Kidney glomerular epithelial cell (primary cell): ENCODE measurements at regions not wholly inside any gene's neighbourhood (a gene's known extent, or its start where the extent isn't known, plus 50 kb on each side); places are given as distances from the start of the nearest gene placed in this dataset.
A peak's percentile ranks its signal among the peaks of the same experiment; 100 is the strongest.
"Not testable (repeated sequence)": the region's sequence is repeated elsewhere in the genome, so short reads cannot be mapped to it uniquely, and the experiment has no call there.

Experiments used
- DNase-seq: peaks from one replicate; lab custom pipeline; 2025; lab: John Stamatoyannopoulos, UW

- no peak for DNase-seq
Observed at GRCh38 chr13:34363266-34363665, 545.3 kb downstream of the RFC3 start.

- DNase-seq: peak; percentile 53
Observed at GRCh38 chr13:34364633-34365032, 546.7 kb downstream of the RFC3 start.

- DNase-seq: no peak
Observed at GRCh38 chr13:34369931-34370330, 552.0 kb downstream of the RFC3 start.

GRCh38 chr13:34371108-34371507 is 553.2 kb downstream of the RFC3 start:
- no peak for DNase-seq

- peak; percentile 17 for DNase-seq
Observed at GRCh38 chr13:34371645-34372395, 553.9 kb downstream of the RFC3 start.

GRCh38 chr13:34372581-34372980 is 554.6 kb downstream of the RFC3 start:
- no peak for DNase-seq

- no peak for DNase-seq
Observed at GRCh38 chr13:34376483-34376882, 558.5 kb downstream of the RFC3 start.

- no peak for DNase-seq
Observed at GRCh38 chr13:34381228-34381627, 560.8 kb upstream of the NBEA start.

GRCh38 chr13:34383728-34384127 is 558.3 kb upstream of the NBEA start:
- no peak for DNase-seq

- not testable (repeated sequence) for DNase-seq
Observed at GRCh38 chr13:34386229-34386628, 555.8 kb upstream of the NBEA start.

GRCh38 chr13:34391076-34391475 is 551.0 kb upstream of the NBEA start:
- DNase-seq: peak; percentile 11

GRCh38 chr13:34401696-34402095 is 540.4 kb upstream of the NBEA start:
- no peak for DNase-seq

- no peak for DNase-seq
Observed at GRCh38 chr13:34405410-34406181, 536.5 kb upstream of the NBEA start.

GRCh38 chr13:34408640-34409039 is 533.4 kb upstream of the NBEA start:
- no peak for DNase-seq

GRCh38 chr13:34409496-34410182 is 532.4 kb upstream of the NBEA start:
- no peak for DNase-seq

- DNase-seq: no peak
Observed at GRCh38 chr13:34410678-34411077, 531.4 kb upstream of the NBEA start.

GRCh38 chr13:34411177-34411576 is 530.9 kb upstream of the NBEA start:
- DNase-seq: no peak

GRCh38 chr13:34411894-34412293 is 530.2 kb upstream of the NBEA start:
- no peak for DNase-seq

GRCh38 chr13:34412295-34412694 is 529.8 kb upstream of the NBEA start:
- no peak for DNase-seq

- DNase-seq: no peak
Observed at GRCh38 chr13:34412817-34413375, 529.2 kb upstream of the NBEA start.

- DNase-seq: no peak
Observed at GRCh38 chr13:34413538-34414210, 528.4 kb upstream of the NBEA start.

GRCh38 chr13:34414616-34415015 is 527.5 kb upstream of the NBEA start:
- DNase-seq: no peak
